Testis (tissue), 2 donors: ENCODE measurements at regions not wholly inside any gene's neighbourhood (a gene's known extent, or its start where the extent isn't known, plus 50 kb on each side); places are given as distances from the start of the nearest gene placed in this dataset.
"Not testable (repeated sequence)": the region's sequence is repeated elsewhere in the genome, so short reads cannot be mapped to it uniquely, and the experiment has no call there.

ENCODE experiments used
- DNase-seq: peaks from one replicate; pipeline ENCODE4 v3.0.0-alpha.2; 2019
- H3K27ac ChIP-seq, 2 donors: fragments of 200-600 bp; sonication (generic); one replicate each; pipeline ENCODE4 v1.5.1; 2019
- H3K27me3 ChIP-seq: fragments of 200-600 bp; sonication (generic); one replicate; pipeline ENCODE4 v1.5.1; 2019
- H3K36me3 ChIP-seq: fragments of 200-600 bp; sonication (generic); one replicate; pipeline ENCODE4 v1.5.1; 2017; ENCODE audit warnings: low read depth; ENCODE audit errors: missing control alignments
- H3K4me1 ChIP-seq: fragments of 200-600 bp; sonication (generic); one replicate; pipeline ENCODE4 v1.5.1; 2019
- H3K4me3 ChIP-seq, 2 donors: fragments of 200-600 bp; sonication (generic); one replicate each; pipeline ENCODE4 v1.5.1; 2017 to 2019
- H3K9me3 ChIP-seq: fragments of 200-600 bp; sonication (generic); one replicate; pipeline ENCODE4 v1.5.1; 2017
- CTCF ChIP-seq, 3 experiments: fragments of 450-650 bp in 2 of 3; fragments of 200-600 bp in 1 of 3; sonication (generic) in 1 of 3; IDR thresholded peaks; one replicate each; pipeline ENCODE4 v1.5.1; 2016 to 2019; ENCODE audit warnings: antibody characterized with exemption in 3 of 3, mild to moderate bottlenecking in 2 of 3, moderate library complexity in 1 of 3
- POLR2A ChIP-seq: fragments of 450-650 bp; IDR thresholded peaks from one replicate; pipeline ENCODE4 v1.6.1; 2017; ENCODE audit warnings: antibody characterized with exemption, mild to moderate bottlenecking, moderate library complexity
- WGBS, 2 donors: methylation state at CpG; one replicate each; pipeline ENCODE4 v1.1.5; 2018; 5-methylcytosine and 5-hydroxymethylcytosine counted together
- intact Hi-C: fragments of 100-400 bp; cut with DNase I; formaldehyde crosslinking; loops from one replicate; pipeline ENCODE4 v1.15.1; 2023; ENCODE audit warnings: low total_unique reads

- intact Hi-C loops, result no loop called here
- no peaks in the 10 kb centered on the region for H3K9me3 ChIP-seq
Measured at GRCh38 chr10:45518741-45519140, 144.7 kb downstream of the ALOX5 start.

GRCh38 chr10:45515630-45516029 is 141.6 kb downstream of the ALOX5 start:
- Histone ChIP-seq H3K4me3 (no peak overlapping the region), H3K36me3 (no peaks in the 10 kb centered on the region), H3K27ac (no peak overlapping the region), H3K27me3 (no peaks in the 10 kb centered on the region), H3K9me3 (no peaks in the 10 kb centered on the region), H3K4me1 (no peaks in the 10 kb centered on the region)
- 87 to 94% methylated on average over 6 of the region's 6 CpGs for WGBS, 2 donors
- intact Hi-C loops, result no loop called here
- TF ChIP-seq POLR2A, result no peak
- TF ChIP-seq CTCF (IDR thresholded peaks at IDR 0.05), result no peak
- DNase-seq, result no peak

More at GRCh38 chr10:45518741-45519140, 144.7 kb downstream of the ALOX5 start:
- H3K36me3 ChIP-seq, result no peaks in the 10 kb centered on the region
- H3K4me1 ChIP-seq, result no peaks in the 10 kb centered on the region
- H3K4me3 ChIP-seq, result no peak overlapping the region
- no peak for DNase-seq
- H3K27me3 ChIP-seq, result no peaks in the 10 kb centered on the region
- TF ChIP-seq POLR2A (no peak), CTCF (IDR thresholded peaks at IDR 0.05) (no peak)
- WGBS, 2 donors, result 95 to 97% methylated on average over 1 of the region's 1 CpG
- no peak overlapping the region for H3K27ac ChIP-seq

DNA sequence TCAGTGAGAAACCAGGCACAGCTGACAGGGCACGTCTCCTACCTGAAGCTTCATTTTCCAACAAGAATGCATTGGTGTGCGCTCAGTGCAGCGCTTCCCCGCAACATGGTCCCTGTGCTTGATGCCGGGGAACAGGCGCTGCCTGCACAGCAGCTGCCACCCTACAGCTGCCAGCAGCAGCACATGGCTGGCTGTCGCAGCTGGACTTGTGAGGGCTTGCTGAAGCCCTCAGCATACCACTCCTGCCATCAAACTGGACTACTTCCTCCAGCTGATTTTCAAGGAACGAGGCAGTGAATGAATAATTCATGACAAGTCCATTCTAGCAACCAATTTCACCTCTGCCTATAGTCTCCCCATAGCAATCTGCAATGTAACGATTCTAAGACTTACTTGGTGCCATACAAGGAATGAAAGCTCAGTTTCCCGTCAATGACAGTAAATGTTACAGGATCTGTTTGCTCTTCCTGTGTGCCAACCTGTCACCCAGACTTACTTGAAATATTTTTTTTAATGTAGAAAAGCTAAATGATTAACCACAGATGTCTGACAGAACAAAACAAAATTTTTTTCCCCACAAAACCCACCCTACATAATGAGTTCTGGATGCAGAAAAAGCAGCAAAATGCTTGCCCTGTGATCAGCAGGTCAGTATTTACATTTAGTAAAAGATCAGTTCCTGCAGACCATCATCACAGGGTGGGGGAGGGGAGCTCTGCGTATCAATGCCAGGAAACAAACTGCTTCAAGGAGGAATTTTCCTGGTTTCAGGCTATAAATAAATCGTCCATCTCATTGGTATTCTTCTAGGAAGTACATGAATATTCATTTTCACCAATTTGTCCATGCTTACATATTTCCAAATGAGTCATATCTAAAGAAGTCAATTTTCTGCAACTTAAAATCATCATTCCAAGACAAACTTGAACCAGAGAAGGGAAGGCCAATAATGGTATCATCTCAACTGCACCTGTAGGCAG is 140.6 kb downstream of the ALOX5 start:
- no peak for DNase-seq
- H3K4me3 ChIP-seq, result no peak overlapping the region
- no peaks in the 10 kb centered on the region for H3K27me3 ChIP-seq
- intact Hi-C loops, result no loop called here
- H3K27ac ChIP-seq, result no peak overlapping the region
- no peaks in the 10 kb centered on the region for H3K9me3 ChIP-seq
- H3K36me3 ChIP-seq, result no peaks in the 10 kb centered on the region
- TF ChIP-seq CTCF (IDR thresholded peaks at IDR 0.05) (no peak), POLR2A (no peak)
- 83 to 86% methylated on average over 11 to 12 of the region's 12 CpGs for WGBS, 2 donors
- H3K4me1 ChIP-seq, result no peaks in the 10 kb centered on the region

DNA sequence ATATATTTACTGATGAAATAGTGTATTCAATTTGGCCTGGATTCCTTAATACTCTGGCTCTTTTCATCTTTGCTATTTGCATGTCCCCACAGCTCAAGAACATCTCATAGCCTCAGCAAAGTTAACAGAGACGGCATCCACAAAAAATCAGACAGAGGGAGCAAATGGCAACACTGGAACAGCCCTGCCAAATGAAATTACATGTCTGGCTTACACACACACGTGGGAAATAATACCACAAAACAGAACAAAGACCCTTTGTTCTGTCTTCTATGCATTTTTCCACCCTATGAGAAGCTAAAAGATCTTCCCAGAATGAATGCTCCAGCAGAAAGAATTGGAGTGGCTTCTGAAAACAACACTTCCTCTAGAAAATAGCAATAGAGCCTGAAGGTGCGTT is 139.5 kb downstream of the ALOX5 start:
- WGBS, 2 donors, result 62 to 67% methylated on average over 3 of the region's 3 CpGs
- H3K4me3 ChIP-seq, result no peak overlapping the region
- no peaks in the 10 kb centered on the region for H3K36me3 ChIP-seq
- intact Hi-C loops, result no loop called here
- no peaks in the 10 kb centered on the region for H3K4me1 ChIP-seq
- no peak overlapping the region for H3K27ac ChIP-seq
- no peaks in the 10 kb centered on the region for H3K9me3 ChIP-seq
- H3K27me3 ChIP-seq, result no peaks in the 10 kb centered on the region
- no peak for DNase-seq
- TF ChIP-seq CTCF (IDR thresholded peaks at IDR 0.05), result no peak

DNA sequence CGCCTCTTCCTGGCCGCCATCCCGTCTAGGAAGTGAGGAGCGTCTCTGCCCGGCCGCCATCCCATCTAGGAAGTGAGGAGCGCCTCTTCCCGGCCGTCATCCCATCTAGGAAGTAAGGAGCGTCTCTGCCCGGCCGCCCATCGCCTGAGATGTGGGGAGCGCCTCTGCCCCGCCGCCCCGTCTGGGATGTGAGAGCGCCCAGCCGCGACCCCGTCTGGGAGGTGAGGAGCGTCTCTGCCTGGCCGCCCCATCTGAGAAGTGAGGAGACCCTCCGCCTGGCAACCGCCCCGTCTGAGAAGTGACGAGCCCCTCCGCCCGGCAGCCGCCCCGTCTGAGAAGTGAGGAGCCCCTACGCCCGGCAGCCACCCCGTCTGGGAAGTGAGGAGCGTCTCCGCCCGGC is 137.9 kb downstream of the ALOX5 start:
- H3K9me3 ChIP-seq, H3K4me1 ChIP-seq, DNase-seq, H3K27me3 ChIP-seq, H3K36me3 ChIP-seq, H3K27ac ChIP-seq, intact Hi-C loops: not testable (repeated sequence)
- H3K4me3 ChIP-seq, result peak overlapping the region in 1 of 2 donors; percentile 17
- 92% methylated on average over 37 of the region's 37 CpGs; no CpG with 5 or more reads in 1 of the 2 donors for WGBS, 2 donors
